Stimulated activated CD8-positive, alpha-beta memory T cell treated with anti-CD3 and anti-CD28 coated beads, Interleukin-7, amount 100 ng/mL, for 48 hours (primary cell): ENCODE measurements at regions not wholly inside any gene's neighbourhood (a gene's known extent, or its start where the extent isn't known, plus 50 kb on each side); places are given as distances from the start of the nearest gene placed in this dataset.
"Not testable (repeated sequence)": the region's sequence is repeated elsewhere in the genome, so short reads cannot be mapped to it uniquely, and the experiment has no call there.

Experiments
- DNase-seq, 2 donors: peaks; one replicate each; pipeline ENCODE4 v3.0.0-alpha.2; 2020; ENCODE audit warnings: low read depth in 1 of 2; ENCODE audit errors: extremely low read depth in 1 of 2

DNA sequence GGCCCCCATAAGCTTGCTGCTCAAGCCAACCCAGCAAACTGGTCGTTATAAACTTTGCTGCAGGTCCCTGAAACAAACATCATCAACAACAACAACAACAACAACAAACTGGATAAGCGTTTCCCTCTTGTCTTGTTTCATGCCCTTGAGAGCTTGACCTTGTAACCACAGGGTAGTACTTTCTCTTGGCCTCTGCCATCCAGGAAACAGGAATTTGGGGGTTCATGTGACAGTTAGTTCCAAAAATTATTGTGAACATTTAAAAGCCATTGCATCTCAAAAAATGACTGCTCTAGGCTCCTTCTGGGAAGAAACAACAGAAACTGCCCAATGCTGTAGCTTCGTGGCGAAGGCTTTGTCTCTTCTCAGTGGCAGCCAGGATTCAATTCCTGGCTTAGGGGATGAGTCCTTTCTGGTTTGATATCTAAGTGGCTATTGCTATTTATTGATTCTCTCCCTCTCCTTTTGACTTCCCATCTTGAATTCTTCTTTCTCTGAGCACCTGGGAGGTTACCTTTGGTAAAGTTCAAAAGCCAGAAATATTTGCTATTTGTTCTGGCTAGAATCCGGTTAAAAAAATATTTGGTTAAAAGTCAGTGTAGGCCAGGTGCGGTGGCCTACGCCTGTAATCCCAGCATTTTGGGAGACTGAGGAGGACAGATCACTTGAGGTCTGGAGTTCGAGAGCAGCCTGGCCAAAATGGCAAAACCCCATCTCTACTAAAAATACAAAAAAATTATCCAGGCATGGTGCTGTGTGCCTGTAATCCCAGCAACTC, 52.0 kb upstream of the CPM start:
- DNase-seq: no peak

DNA sequence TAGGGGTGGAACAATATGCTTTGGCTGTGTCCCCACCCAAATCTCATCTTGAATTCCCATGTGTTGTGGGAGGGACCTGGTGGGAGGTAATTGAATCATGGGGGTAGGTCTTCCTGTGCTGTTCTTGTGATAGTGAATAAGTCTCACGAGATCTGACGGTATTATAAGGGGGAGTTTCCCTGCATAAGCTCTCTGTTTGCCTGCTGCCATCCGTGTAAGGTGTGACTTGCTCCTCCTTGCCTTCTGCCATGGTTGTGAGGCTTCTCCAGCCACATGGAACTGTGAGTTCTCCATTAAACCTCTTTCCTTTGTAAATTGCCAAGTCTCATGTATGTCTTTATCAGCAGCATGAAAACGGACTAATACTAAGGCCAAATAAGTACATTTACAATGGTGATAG, 64.6 kb upstream of the CPM start:
- DNase-seq: not testable (repeated sequence)

- DNase-seq: no peak
Observed at GRCh38 chr12:68998041-68998440, 65.1 kb upstream of the CPM start.

DNA sequence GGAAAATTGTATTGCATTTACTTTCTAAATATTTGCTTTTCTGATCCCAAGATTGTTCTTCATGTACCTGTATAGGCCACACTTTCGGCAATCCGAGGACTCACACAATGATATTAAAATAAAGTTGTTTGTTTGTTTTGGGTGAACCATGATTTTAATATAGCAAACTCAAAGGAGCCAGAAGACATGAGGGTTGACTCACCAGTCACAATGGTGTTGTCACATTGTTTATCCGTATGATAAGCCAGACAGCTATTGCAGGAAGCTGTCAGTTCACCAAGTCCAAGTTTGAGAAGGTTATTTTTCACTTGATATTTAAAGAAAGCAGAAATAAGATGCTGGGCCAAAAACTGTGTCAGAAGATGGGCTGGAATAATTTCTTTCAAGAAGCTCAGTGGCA, 67.1 kb upstream of the CPM start:
- DNase-seq: no peak

GRCh38 chr12:69000540-69001243, 67.7 kb upstream of the CPM start:
- no peak for DNase-seq

DNA sequence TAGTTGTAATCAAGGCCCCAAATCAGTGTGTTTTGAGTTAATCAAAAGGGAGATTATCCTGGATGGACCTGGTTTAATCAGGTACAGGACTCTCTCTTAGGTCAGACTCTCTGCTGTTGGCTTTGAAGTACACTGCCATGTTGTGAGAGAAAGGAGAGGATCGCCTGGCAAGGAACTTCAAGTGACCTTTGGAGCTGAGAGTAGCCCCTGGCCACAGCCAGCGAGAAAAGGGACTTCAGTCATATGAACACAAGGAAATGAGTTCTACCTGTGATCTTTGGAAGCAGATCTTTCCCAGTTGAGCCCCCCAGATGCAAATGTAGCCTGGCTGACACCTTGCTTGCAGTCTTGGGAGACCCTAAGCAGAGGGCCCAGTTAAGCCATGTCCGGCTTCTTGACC, 68.3 kb upstream of the CPM start:
- no peak for DNase-seq

- DNase-seq: no peak
Observed at GRCh38 chr12:69002969-69003368, 70.0 kb upstream of the CPM start.

- no peak for DNase-seq
Observed at GRCh38 chr12:69003991-69004390, 71.0 kb upstream of the CPM start.

DNA sequence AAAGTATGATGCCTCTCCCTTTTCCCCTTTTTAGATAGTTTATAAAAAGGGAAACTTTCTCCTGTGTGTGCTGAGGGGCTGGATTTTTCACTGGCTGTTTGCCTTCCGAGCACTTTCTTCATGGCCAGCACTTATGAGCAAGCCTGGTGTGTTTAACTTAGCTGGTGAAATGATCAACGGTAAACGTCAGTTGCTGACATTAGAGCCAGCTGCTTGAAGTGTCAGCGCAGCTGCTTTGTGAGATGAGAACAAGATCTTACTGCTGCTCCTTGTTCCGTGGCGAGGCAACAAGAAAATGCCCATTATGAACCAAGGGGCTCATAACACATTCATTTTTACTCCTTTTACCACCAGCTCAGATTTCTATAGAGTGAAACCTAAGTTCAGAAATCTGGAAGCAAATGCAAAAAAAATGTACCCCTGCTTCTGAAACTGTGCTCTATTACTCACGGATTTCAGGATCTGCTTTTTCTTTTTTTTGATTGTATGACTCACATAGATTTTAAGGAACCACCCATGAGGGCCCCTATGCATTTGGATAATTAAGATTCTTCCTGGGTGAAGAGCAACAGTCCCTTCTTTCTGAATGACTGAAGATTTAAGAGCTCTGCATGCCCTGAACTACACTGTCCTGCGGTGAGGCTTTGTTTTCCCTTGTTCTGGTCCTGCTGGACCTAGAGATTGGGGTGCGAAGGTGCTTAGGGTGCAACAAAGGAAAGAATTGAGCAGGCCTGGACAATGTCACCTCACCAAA, 74.3 kb upstream of the CPM start:
- no peak for DNase-seq

GRCh38 chr12:69007855-69008351, 74.9 kb upstream of the CPM start:
- DNase-seq: no peak

GRCh38 chr12:69008520-69008919, 75.5 kb upstream of the CPM start:
- no peak for DNase-seq

DNA sequence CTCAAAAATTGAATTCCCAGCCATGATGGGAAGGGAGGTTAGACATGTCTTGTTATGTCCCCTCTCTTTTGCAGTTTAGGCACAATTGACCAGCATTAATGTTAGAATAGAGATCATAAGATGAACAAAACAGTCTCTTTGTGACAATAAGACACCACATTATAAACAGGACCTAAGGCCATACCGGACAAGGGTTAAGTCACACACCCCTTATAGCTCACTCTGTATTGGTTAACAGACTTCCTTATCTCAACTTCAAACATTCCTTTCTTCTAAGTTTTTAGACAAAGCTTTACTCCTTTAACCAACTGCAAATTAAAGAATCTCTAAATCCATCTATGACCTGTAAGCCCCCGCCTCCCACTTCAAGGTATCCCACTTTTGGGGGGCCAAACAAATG, 81.1 kb upstream of the CPM start:
- no peak for DNase-seq

DNA sequence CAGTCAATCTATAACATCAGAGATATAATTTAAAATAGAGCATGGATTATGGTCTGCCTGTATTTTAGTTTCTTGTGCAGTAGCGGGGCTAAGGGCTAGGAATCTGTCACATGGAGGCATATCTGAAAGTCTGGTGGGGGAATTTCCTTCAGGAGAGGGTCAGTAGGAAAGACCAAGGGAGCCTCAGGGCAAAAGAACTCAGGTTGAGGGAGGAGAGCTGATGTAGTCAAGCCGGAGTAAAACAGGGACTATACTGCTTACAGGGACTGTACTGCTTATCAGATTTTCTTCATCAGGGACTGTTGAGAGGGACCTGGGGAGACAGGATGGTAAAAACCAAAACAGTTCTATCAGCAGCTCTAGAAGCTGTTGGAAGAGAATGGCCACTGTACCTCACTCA, 82.0 kb upstream of the CPM start:
- DNase-seq: no peak

- DNase-seq: no peak
Observed at GRCh38 chr12:69015831-69016230, 82.9 kb upstream of the CPM start.

DNA sequence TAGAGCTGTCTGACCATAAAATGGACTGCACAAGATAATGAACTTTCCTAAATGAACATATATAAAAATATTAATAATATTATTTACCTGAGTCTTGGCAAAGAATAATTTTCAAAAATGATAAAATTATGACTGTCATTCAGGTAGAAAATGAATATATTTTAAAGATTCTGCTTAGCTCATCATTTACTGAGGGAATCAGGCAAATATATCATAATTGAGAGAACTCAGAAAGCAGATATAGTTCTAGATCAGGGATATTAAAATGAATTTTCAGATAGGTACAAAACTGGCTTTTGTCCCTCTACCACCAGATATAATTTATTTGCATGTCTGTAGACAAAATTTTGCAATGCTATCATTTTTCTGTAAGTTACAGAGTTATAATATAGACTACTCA, 86.1 kb upstream of the CPM start:
- no peak for DNase-seq

DNA sequence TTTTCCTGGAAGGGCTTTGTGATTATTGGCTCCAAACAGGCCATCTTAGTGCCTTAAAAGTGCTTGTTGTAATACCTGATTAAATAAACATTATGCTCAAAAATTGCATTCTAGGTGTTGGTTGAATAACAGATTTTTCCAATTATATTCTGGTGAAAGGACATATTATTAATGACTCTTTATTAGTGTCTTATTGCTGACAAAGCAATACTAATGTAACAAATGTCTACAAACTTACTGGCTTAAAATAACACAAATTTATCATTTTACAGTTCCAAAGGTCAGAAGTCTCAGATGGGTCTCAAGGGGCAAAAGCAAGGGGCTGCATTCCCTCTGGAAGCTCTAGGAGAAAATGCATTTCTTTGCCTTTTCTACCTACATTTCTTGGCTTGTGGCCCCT, 86.9 kb upstream of the CPM start:
- no peak for DNase-seq

DNA sequence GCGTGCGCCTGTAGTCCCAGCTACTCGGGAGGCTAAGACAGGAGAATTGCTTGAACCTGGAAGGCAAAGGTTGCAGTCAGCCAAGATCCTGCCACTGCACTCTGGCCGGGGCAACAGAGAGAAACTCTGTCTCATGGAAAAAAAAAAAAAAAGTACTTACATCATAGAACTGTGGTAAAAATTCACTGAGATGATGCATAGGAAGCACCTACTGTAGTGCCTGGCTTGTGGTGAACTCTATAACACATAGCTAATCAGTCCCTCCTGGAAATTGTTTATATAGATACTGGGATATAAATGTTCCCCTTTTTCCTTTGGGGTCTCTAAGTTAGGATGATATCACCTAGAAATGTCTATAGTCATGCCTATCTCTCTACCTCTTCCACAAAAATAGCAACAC, 89.7 kb upstream of the CPM start:
- DNase-seq: no peak

- no peak for DNase-seq
Observed at GRCh38 chr12:69023840-69024239, 90.9 kb upstream of the CPM start.

- DNase-seq: no peak
Observed at GRCh38 chr12:69024413-69024812, 91.4 kb upstream of the CPM start.

DNA sequence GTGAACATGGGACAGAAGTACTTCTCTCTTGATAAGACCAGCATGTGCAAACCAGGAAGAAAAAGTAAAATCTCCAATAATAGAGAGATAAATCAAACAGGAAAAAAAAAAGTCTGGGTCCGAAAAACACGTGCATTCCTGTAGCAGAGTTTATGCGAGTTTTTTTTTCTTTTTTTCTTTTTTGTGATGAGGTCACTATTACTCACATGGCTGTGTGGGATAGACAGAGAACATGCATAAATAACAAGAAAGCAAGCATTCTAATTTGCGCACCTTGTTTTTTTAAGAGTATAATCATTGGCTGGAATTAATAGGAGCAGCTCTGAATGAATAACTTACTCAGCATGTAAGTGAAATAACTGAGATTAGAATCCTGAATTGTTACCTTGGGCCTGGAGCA, 91.9 kb upstream of the CPM start:
- no peak for DNase-seq

DNA sequence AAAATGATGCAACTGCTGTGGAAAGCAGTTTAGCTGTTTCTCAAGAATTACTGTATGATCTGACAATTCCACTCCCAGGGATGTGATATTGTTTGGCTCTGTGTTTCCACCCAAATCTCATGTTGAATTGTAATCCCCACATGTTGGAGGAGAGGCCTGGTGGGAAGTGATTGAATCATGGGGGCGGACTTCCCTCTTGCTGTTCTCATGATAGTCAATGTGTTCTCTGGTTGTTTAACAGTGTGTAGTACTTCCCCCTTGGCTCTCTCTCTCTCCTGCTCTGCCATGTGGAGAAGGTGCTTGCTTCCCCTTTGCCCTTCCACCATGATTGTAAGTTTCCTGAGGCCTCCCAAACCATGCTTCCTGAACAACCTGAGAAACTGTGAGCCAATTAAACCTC, 93.4 kb upstream of the CPM start:
- DNase-seq: no peak

GRCh38 chr12:69027411-69027881, 94.5 kb upstream of the CPM start:
- no peak for DNase-seq
